Ovary (tissue), 3 donors: ENCODE measurements at regions not wholly inside any gene's neighbourhood (a gene's known extent, or its start where the extent isn't known, plus 50 kb on each side); places are given as distances from the start of the nearest gene placed in this dataset.

Experiments used
- CTCF ChIP-seq, 3 donors: fragments of 450-650 bp in 2 of 3; fragments of 200-600 bp in 1 of 3; IDR thresholded peaks; one replicate each; pipeline versions ENCODE4 v1.5.1 to v1.8.0; 2016 to 2022; ENCODE audit warnings: antibody characterized with exemption in 3 of 3, mild to moderate bottlenecking in 1 of 3
- EP300 ChIP-seq: sonication (generic); formaldehyde crosslinking; IDR thresholded peaks from one replicate; pipeline ENCODE4 v1.6.1; 2017; ENCODE audit warnings: antibody characterized with exemption
- POLR2A ChIP-seq: fragments of 450-650 bp; IDR thresholded peaks from one replicate; pipeline ENCODE4 v1.6.1; 2017; ENCODE audit warnings: antibody characterized with exemption, mild to moderate bottlenecking, moderate library complexity
- donor health status: DM: no; HTN: no; CAD: no.

DNA sequence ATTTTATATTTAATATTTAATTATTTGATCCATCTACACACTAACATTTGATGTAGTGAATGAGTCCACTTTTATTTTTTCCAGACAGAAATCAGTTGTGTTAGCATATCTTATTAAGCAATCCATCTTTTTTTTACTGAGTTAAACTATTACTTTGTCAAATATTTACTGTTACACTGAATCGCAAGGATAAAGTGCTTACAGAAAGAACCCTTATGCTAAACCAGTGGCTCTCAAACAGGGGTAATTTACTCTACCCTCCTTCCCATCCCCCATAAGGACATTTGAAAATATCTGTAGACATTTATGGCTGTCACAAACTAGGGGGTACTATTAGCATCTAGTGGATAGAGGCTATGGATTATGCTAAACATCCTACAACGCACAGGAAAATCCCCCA lies 508.2 kb downstream of the C12orf50 start:
- no peak for TF ChIP-seq CTCF (IDR thresholded peaks at IDR 0.05)
- no peak for TF ChIP-seq POLR2A
- TF ChIP-seq EP300: no peak
